LHCN-M2 (cell line): ENCODE measurements at regions not wholly inside any gene's neighbourhood (a gene's known extent, or its start where the extent isn't known, plus 50 kb on each side); places are given as distances from the start of the nearest gene placed in this dataset.

Experiments
- DNase-seq: peaks from one replicate; pipeline ENCODE4 v3.0.0-alpha.2; 2012; ENCODE audit warnings: low read depth

DNA sequence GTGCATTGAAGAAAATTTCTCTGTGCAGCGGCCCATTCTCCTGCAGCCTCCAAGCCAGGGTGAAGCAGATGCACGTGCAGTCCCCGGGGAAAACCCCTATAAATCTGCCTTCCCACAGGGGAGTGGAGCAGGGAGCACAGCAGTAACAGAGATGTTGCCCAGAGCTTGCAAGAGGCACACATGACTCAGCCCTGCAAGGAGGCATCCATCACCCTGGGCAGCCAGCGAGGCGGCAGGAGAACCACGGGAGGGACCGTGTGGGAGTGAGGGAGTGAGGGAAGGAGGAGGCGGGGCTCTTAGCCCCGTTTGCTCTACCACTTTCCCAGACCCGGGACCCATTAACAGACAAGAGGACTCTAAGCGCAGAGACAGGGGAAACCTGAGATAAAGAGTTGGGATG is 96.2 kb upstream of the ARAP3 start:
- peak; percentile 24 for DNase-seq

- DNase-seq, result no peak
Measured at GRCh38 chr5:141777711-141778110, 95.7 kb upstream of the ARAP3 start.

GRCh38 chr5:141777130-141777529 is 95.1 kb upstream of the ARAP3 start:
- DNase-seq, result no peak

DNA sequence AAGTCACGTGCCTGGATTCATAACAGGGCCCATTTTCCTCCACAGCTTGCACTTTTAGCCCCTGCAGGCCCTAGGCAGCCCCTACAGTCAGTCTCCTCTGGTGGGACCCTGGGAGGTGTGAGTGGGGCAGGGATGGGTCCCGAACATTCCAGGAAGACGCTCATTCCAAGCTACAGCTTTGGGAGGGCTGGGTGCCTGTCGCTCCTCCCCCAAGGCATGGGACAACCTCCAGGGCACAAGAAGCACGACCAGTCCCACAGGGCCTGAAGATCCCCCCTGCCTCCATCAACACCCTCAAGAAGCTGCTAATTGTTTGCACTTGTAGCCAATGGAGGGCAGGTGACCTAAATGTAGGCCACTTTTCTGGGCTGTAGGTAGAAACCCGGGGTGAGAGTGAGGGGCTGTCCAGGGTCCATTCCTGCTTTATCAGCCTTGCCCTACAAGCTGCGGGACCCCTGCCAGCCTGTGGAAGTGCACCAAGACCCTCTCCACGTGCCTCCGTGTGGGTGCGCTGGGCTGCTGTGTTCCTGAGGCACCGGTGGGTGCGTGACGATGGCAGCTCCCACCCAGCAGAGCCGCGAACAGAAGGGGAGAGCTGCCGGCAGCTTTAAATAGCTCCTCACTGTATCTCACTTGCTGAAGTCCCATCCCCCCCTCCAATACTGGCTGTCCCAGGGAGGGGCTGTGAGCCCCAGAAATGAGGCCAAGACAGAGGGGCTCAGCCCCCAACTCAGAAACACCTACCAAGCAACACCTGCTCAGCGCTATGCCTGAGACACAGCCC is 91.9 kb upstream of the ARAP3 start:
- DNase-seq, result no peak

DNA sequence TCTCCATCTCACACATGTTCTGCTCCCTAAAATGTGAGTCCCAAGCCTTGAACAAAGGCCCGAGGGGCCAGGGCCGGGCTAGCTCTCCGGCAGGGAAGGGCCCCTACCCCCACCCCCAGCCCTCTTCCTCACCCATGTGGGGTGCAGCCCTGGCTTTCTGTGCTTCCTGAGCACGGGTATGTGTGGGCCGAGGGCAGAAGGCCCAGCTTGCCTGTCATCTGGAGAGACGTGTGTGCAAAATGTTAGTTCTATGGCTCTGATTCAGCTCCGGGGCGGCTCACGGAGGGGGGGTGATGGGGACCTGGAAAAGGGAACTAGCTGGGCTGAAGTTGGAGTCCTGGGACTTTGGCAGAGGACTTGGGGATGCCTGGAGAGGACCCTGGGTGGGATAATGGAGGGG is 90.3 kb upstream of the ARAP3 start:
- no peak for DNase-seq

GRCh38 chr5:141771562-141771961 is 89.5 kb upstream of the ARAP3 start:
- no peak for DNase-seq

DNA sequence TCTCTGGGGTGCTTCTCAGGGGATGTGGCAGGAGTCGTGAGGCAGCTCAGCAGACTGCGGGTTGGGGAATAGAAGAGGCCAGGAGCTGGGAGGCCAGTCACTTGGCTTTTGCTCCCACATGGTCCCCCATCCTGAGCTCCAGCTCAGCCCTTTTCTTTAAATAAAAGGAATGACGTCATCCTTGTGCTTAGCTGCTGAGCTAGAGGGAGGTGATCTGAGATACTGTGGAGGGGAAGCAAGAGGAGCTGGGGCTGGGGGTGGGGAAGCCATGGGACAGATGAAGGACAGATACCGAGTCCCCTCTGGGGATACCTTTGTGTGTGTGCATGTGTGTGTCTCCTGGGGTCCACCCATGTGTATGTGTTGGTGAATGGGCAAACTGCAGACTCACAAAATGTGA is 89.0 kb upstream of the ARAP3 start:
- no peak for DNase-seq

GRCh38 chr5:141769671-141770070 is 87.6 kb upstream of the ARAP3 start:
- DNase-seq, result no peak

- DNase-seq, result no peak
Measured at GRCh38 chr5:141767671-141768070, 85.6 kb upstream of the ARAP3 start.

DNA sequence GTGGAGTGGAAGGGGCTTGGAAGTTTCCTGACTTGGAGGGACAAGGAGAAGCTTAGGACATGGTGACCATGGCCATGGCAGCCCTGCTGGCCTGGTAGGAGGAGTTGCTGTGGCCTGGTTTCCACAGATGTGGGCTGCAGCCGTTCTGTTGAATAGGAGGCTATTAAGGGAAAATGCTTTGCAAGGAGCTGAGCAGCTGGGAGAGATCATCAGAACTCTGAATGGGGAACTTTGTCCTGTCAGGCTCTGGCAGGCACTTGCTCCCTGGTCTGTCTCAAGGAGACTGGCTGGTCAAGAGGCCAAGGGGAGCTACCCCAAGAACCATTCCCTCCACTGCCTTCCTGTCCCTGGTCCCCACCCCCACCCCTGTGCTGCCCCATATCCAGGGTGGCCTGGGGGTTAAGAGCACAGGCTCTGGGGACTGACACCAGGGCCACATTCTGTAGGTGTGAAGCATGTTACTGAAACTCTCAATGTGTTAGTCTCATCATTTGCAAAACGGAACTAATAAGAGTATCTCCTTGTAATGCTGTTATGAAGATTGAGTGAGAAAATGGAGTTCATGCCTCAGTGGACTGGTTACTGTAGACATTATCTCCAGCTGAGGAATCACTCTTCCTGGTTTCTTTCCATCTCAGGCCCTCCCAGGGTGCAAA is 84.0 kb upstream of the ARAP3 start:
- no peak for DNase-seq

- no peak for DNase-seq
Measured at GRCh38 chr5:141763541-141763940, 81.5 kb upstream of the ARAP3 start.

DNA sequence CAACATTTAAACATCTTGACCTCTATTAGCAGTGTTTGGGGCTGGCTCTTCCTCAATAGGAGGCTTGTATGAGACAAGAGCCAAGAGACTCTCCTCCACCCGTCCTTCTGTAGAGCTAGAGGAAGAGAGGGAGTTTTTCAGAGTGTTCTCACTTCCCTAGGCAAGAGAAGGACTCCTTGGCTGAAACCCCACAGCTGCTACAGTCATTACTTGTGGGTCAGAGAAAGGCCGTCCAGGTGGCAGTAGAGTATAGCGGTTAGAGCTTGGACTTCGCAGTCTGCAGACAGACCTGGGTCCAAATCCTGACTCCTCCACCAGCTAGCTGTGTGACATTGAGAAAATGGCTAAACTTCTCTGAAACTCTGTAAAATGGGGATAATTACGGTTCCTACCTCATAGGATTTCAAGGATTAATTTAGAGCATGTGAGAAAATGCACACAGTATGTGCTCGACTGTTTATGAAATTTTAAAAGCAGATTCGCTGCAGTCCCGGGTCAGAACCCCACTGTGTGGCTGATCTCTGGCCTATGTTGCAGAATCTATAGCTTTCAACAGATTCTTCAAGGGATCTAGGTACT is 80.8 kb upstream of the ARAP3 start:
- no peak for DNase-seq

- DNase-seq, result no peak
Measured at GRCh38 chr5:141762316-141762715, 80.3 kb upstream of the ARAP3 start.

GRCh38 chr5:141760753-141761152 is 78.7 kb upstream of the ARAP3 start:
- no peak for DNase-seq

- DNase-seq, result peak; percentile 19
Measured at GRCh38 chr5:141760193-141760592, 78.2 kb upstream of the ARAP3 start.

GRCh38 chr5:141758310-141758998 is 76.4 kb upstream of the ARAP3 start:
- DNase-seq, result no peak

DNA sequence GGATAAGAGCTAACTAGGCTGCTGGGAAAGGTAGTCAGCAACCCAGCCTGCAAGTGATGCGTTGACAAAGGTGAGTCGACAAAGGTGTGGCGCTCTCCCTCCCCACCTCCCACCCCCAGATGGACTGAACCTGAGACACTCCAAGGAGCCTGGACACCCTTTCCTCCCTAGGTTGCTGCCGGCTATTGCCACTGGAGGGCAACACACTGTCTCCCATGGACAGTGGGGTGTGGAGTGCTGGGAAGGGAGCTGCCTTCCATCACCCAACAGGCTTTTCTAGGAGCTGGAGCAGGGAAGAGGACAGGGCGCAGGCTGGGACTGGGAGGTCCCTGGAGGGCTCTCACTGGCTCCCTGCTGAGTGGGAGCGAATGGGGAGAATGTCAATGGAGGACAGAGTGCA is 75.4 kb upstream of the ARAP3 start:
- peak; percentile 19 for DNase-seq

- no peak for DNase-seq
Measured at GRCh38 chr5:141756196-141756595, 74.2 kb upstream of the ARAP3 start.

GRCh38 chr5:141753971-141754713 is 72.1 kb upstream of the ARAP3 start:
- DNase-seq, result peak; percentile 34

DNA sequence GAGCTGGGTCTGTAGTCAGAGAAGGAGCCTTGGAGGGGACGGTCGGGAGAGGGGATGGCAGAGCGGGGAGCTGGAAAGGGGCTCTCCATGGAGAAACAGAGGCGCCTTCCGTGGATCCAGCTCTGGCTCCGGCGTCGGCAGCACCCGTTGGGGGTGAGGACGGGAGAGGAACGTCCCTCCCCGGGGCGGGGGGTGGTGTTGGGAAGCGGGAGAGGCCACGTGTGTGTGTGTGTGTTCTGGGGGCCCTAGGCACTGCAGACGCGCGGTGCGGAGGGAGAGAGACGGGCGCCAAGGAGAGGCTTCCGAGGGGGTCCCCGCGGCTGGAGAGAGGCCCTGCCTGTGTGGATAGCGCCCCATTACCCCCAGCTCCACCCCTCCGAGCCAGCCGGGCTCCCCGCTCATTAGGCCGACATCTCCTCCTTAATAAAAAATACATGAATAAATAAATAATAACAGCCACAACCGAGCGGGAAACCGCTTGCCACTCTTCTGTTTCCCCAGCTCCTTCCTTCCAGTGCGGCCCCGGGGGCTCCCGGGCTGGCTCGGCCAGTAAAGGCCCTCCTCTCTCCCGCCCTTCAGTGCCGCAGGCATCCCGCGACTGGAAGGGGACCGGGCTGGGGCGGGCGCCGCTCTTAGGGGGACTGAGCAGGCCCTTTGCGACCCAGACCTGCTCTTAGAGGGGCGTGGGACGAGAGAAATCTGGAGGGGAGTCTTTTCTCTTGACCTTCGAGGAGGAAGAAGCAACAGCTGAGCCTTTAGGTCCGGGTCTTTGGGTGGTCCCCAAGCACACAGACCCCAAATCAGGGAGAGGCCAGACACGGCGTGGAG is 71.3 kb upstream of the ARAP3 start:
- DNase-seq, result no peak
